Neural progenitor cell (in vitro differentiated cells): ENCODE measurements at regions not wholly inside any gene's neighbourhood (a gene's known extent, or its start where the extent isn't known, plus 50 kb on each side); places are given as distances from the start of the nearest gene placed in this dataset.

ENCODE experiments used
- EZH2 ChIP-seq: fragments of 200-600 bp; sonication (generic); IDR thresholded peaks from 2 replicates; pipeline ENCODE4 v1.6.1; 2017; ENCODE audit warnings: antibody characterized with exemption, mild to moderate bottlenecking, moderate library complexity
- TF ChIP-seq, protein P1 (sequence below): fragments of 200-600 bp; sonication (generic); IDR thresholded peaks from 2 replicates; pipeline ENCODE4 v1.5.1; 2017; ENCODE audit warnings: antibody characterized with exemption, mild to moderate bottlenecking

DNA sequence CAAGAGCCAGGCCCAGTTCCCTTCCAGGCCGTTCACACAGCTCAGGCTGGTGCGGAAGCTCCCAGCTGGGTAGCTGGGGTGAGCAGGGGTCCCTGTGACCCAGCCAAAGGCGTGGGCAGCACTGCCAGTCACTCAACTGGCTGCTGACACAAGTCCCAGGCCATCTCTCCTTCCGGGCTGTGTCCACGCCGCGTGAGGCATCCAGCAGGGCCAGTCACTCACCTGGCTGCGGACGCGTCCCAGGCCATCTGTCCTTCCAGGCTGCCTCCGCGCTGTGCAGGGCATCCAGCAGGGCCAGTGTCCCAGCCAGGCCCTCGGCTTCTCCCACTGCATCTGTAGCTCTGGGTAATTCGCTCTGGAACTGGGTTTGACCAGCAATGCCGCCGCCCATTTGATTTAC is 184.2 kb downstream of the BRD1 start:
- TF ChIP-seq, protein P1, sequence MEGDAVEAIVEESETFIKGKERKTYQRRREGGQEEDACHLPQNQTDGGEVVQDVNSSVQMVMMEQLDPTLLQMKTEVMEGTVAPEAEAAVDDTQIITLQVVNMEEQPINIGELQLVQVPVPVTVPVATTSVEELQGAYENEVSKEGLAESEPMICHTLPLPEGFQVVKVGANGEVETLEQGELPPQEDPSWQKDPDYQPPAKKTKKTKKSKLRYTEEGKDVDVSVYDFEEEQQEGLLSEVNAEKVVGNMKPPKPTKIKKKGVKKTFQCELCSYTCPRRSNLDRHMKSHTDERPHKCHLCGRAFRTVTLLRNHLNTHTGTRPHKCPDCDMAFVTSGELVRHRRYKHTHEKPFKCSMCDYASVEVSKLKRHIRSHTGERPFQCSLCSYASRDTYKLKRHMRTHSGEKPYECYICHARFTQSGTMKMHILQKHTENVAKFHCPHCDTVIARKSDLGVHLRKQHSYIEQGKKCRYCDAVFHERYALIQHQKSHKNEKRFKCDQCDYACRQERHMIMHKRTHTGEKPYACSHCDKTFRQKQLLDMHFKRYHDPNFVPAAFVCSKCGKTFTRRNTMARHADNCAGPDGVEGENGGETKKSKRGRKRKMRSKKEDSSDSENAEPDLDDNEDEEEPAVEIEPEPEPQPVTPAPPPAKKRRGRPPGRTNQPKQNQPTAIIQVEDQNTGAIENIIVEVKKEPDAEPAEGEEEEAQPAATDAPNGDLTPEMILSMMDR, result no peak
- TF ChIP-seq EZH2, result no peak
